ENCODE measurements at regions not wholly inside any gene's neighbourhood (a gene's known extent, or its start where the extent isn't known, plus 50 kb on each side); places are given as distances from the start of the nearest gene placed in this dataset.

DNA sequence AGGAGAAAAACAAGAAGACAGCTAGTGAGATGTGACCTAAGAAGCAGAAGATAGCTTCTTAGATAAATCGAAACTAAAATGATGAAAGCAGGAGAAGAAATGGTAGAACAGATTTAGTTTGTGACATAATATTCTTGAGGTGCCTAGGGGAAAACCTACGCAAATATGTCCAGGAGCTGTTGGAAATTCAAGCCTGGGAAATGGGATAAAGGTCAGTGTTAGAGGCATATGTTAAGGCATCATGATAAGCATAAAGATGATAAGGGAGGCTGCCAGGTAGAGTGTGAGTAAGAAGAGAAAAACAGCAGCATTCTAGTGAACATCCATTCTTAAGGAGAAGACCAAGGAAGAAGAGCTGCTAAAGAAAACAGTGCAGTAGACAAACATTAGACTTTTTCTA, 109.6 kb upstream of the LGR5 start:
- no peak for DNase-seq (ENCODE audit: low read depth)
- Mint-ChIP-seq H3K36me3 (ENCODE audit: low read depth, unreplicated experiment) (no peaks in the 10 kb centered on the region), H3K4me1 (ENCODE audit: low read depth, unreplicated experiment) (no peaks in the 10 kb centered on the region), H3K4me3 (ENCODE audit: unreplicated experiment) (no peak overlapping the region), H3K9me3 (ENCODE audit: unreplicated experiment) (no peaks in the 10 kb centered on the region), H3K27me3 (ENCODE audit: low read depth, unreplicated experiment) (no peaks in the 10 kb centered on the region), H3K27ac (ENCODE audit: unreplicated experiment) (no peak overlapping the region)
- Histone ChIP-seq H3K4me1 (ENCODE audit: insufficient read depth, low read length) (no peaks in the 10 kb centered on the region), H3K9me3 (ENCODE audit: insufficient read depth, low read depth, low read length) (no peaks in the 10 kb centered on the region), H3K27me3 (ENCODE audit: insufficient read depth, low read length) (no peaks in the 10 kb centered on the region), H3K4me3 (ENCODE audit: insufficient read depth, low read depth, low read length) (no peak overlapping the region), H3K9ac (ENCODE audit: low read length) (no peak overlapping the region), H3K79me2 (ENCODE audit: insufficient read depth, low read length) (no peaks in the 10 kb centered on the region), H2AFZ (ENCODE audit: low read depth, low read length) (no peak overlapping the region), H3K36me3 (ENCODE audit: insufficient read depth, low read length) (no peaks in the 10 kb centered on the region), H3K27ac (ENCODE audit: low read depth, low read length) (no peak overlapping the region), H3K4me2 (ENCODE audit: low read length) (no peak overlapping the region), H4K20me1 (ENCODE audit: insufficient read depth, low read length) (no peaks in the 10 kb centered on the region)
- no peak for FAIRE-seq
- TF ChIP-seq EZH2 (IDR thresholded peaks at IDR 0.05; ENCODE audit: insufficient read depth, low read length): no peak
- TF ChIP-seq, protein P1, sequence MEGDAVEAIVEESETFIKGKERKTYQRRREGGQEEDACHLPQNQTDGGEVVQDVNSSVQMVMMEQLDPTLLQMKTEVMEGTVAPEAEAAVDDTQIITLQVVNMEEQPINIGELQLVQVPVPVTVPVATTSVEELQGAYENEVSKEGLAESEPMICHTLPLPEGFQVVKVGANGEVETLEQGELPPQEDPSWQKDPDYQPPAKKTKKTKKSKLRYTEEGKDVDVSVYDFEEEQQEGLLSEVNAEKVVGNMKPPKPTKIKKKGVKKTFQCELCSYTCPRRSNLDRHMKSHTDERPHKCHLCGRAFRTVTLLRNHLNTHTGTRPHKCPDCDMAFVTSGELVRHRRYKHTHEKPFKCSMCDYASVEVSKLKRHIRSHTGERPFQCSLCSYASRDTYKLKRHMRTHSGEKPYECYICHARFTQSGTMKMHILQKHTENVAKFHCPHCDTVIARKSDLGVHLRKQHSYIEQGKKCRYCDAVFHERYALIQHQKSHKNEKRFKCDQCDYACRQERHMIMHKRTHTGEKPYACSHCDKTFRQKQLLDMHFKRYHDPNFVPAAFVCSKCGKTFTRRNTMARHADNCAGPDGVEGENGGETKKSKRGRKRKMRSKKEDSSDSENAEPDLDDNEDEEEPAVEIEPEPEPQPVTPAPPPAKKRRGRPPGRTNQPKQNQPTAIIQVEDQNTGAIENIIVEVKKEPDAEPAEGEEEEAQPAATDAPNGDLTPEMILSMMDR (IDR thresholded peaks at IDR 0.05; ENCODE audit: insufficient read depth, low read depth, low read length): no peak

GRCh38 chr12:71321531-71321930, 118.1 kb upstream of the LGR5 start:
- Mint-ChIP-seq H3K27me3 (ENCODE audit: low read depth, unreplicated experiment) (no peaks in the 10 kb centered on the region), H3K36me3 (ENCODE audit: low read depth, unreplicated experiment) (no peaks in the 10 kb centered on the region), H3K9me3 (ENCODE audit: unreplicated experiment) (peaks cover 18% of the 10 kb centered on the region), H3K4me3 (ENCODE audit: unreplicated experiment) (no peak overlapping the region), H3K4me1 (ENCODE audit: low read depth, unreplicated experiment) (no peaks in the 10 kb centered on the region), H3K27ac (ENCODE audit: unreplicated experiment) (no peak overlapping the region)
- no peak overlapping the region for H3K9ac ChIP-seq (ENCODE audit: low read length)
- H3K27me3 ChIP-seq (ENCODE audit: insufficient read depth, low read length): no peaks in the 10 kb centered on the region
- H4K20me1 ChIP-seq (ENCODE audit: insufficient read depth, low read length): no peaks in the 10 kb centered on the region
- FAIRE-seq (peak; percentile 5), DNase-seq (ENCODE audit: low read depth) (no peak)
- H3K4me3 ChIP-seq (ENCODE audit: insufficient read depth, low read depth, low read length): no peak overlapping the region
- no peaks in the 10 kb centered on the region for H3K79me2 ChIP-seq (ENCODE audit: insufficient read depth, low read length)
- no peak for TF ChIP-seq EZH2 (IDR thresholded peaks at IDR 0.05; ENCODE audit: insufficient read depth, low read length)
- TF ChIP-seq, protein P1 (IDR thresholded peaks at IDR 0.05; ENCODE audit: insufficient read depth, low read depth, low read length): no peak
- no peak overlapping the region for H3K4me2 ChIP-seq (ENCODE audit: low read length)
- H3K27ac ChIP-seq (ENCODE audit: low read depth, low read length): no peak overlapping the region
- H2AFZ ChIP-seq (ENCODE audit: low read depth, low read length): no peak overlapping the region
- peaks cover 3% of the 10 kb centered on the region for H3K9me3 ChIP-seq (ENCODE audit: insufficient read depth, low read depth, low read length)
- H3K4me1 ChIP-seq (ENCODE audit: insufficient read depth, low read length): no peaks in the 10 kb centered on the region
- H3K36me3 ChIP-seq (ENCODE audit: insufficient read depth, low read length): no peaks in the 10 kb centered on the region

DNA sequence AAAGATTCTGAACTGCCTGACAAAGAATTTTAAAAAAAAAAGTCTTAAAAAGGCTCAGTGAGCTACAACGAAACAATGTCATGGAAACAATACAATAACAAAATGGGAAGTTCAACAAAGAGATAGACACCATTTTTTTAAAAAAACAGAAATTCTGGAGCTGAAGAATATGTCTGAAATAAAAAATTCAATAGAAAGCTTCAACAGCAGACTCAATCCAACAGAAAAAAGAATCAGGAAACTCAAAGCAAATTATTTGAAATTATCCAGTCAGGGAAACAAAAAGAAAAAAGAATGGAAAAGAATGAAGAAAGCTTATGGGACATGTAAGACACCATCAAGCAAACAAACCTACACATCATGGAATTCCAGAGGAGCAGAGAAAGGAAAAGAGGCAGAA, 118.5 kb upstream of the LGR5 start:
- no peaks in the 10 kb centered on the region for H3K27me3 Mint-ChIP-seq (ENCODE audit: low read depth, unreplicated experiment)
- no peaks in the 10 kb centered on the region for H3K36me3 Mint-ChIP-seq (ENCODE audit: low read depth, unreplicated experiment)
- H4K20me1 ChIP-seq (ENCODE audit: insufficient read depth, low read length): no peaks in the 10 kb centered on the region
- H3K27ac Mint-ChIP-seq (ENCODE audit: unreplicated experiment): no peak overlapping the region
- no peak overlapping the region for H3K4me3 ChIP-seq (ENCODE audit: insufficient read depth, low read depth, low read length)
- no peak overlapping the region for H3K9ac ChIP-seq (ENCODE audit: low read length)
- H3K9me3 ChIP-seq (ENCODE audit: insufficient read depth, low read depth, low read length): peaks cover 3% of the 10 kb centered on the region
- no peak overlapping the region for H3K27ac ChIP-seq (ENCODE audit: low read depth, low read length)
- no peaks in the 10 kb centered on the region for H3K27me3 ChIP-seq (ENCODE audit: insufficient read depth, low read length)
- no peaks in the 10 kb centered on the region for H3K4me1 Mint-ChIP-seq (ENCODE audit: low read depth, unreplicated experiment)
- TF ChIP-seq, protein P1 (IDR thresholded peaks at IDR 0.05; ENCODE audit: insufficient read depth, low read depth, low read length): no peak
- TF ChIP-seq EZH2 (IDR thresholded peaks at IDR 0.05; ENCODE audit: insufficient read depth, low read length): no peak
- no peaks in the 10 kb centered on the region for H3K4me1 ChIP-seq (ENCODE audit: insufficient read depth, low read length)
- H3K36me3 ChIP-seq (ENCODE audit: insufficient read depth, low read length): no peaks in the 10 kb centered on the region
- H3K4me3 Mint-ChIP-seq (ENCODE audit: unreplicated experiment): no peak overlapping the region
- no peak overlapping the region for H2AFZ ChIP-seq (ENCODE audit: low read depth, low read length)
- no peak overlapping the region for H3K4me2 ChIP-seq (ENCODE audit: low read length)
- H3K79me2 ChIP-seq (ENCODE audit: insufficient read depth, low read length): no peaks in the 10 kb centered on the region
- no peak for FAIRE-seq
- H3K9me3 Mint-ChIP-seq (ENCODE audit: unreplicated experiment): peaks cover 18% of the 10 kb centered on the region
- DNase-seq (ENCODE audit: low read depth): no peak

Data from astrocyte (in vitro differentiated cells and primary cell).